ENCODE measurements at regions not wholly inside any gene's neighbourhood (a gene's known extent, or its start where the extent isn't known, plus 50 kb on each side); places are given as distances from the start of the nearest gene placed in this dataset.

DNA sequence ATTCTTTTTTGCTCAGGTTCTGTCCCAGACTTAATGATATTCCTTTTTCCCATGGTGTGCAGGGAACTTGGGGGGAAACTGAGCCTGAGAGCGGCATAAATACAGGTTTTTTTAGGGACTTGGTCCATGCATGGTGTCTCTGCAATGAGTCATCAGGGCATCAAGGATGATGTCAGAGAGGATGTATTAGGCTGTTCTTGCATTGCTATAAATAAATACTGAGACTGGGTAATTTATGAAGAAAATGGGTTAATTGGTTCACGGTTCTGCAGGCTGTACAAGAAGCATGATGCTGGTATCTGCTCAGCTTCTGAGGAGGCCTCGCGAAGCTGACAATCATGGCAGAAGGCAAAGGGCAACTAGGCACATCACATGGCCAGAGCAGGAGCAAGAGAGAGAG, 185.4 kb downstream of the RAB11FIP2 start:
- Histone ChIP-seq H3K27me3 (ENCODE audit: insufficient read depth, low read depth) (no peaks in the 10 kb centered on the region), H4K20me1 (ENCODE audit: insufficient read depth) (no peaks in the 10 kb centered on the region), H3K36me3 (ENCODE audit: insufficient read depth) (no peaks in the 10 kb centered on the region), H3K4me3 (IDR thresholded peaks at IDR 0.05; ENCODE audit: insufficient read depth, low read depth, low read length) (no peak overlapping the region), H3K9ac (no peak overlapping the region), H2AFZ (ENCODE audit: low read depth) (no peak overlapping the region), H3K4me1 (ENCODE audit: low read depth, poor library complexity, severe bottlenecking) (no peaks in the 10 kb centered on the region), H3K79me2 (ENCODE audit: insufficient read depth, low read depth) (no peaks in the 10 kb centered on the region), H3K4me2 (no peak overlapping the region), H3K27ac (no peak overlapping the region)
- TF ChIP-seq, protein P1, sequence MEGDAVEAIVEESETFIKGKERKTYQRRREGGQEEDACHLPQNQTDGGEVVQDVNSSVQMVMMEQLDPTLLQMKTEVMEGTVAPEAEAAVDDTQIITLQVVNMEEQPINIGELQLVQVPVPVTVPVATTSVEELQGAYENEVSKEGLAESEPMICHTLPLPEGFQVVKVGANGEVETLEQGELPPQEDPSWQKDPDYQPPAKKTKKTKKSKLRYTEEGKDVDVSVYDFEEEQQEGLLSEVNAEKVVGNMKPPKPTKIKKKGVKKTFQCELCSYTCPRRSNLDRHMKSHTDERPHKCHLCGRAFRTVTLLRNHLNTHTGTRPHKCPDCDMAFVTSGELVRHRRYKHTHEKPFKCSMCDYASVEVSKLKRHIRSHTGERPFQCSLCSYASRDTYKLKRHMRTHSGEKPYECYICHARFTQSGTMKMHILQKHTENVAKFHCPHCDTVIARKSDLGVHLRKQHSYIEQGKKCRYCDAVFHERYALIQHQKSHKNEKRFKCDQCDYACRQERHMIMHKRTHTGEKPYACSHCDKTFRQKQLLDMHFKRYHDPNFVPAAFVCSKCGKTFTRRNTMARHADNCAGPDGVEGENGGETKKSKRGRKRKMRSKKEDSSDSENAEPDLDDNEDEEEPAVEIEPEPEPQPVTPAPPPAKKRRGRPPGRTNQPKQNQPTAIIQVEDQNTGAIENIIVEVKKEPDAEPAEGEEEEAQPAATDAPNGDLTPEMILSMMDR (conservative IDR thresholded peaks at IDR 0.05; ENCODE audit: low read depth, low read length), result no peak

DNA sequence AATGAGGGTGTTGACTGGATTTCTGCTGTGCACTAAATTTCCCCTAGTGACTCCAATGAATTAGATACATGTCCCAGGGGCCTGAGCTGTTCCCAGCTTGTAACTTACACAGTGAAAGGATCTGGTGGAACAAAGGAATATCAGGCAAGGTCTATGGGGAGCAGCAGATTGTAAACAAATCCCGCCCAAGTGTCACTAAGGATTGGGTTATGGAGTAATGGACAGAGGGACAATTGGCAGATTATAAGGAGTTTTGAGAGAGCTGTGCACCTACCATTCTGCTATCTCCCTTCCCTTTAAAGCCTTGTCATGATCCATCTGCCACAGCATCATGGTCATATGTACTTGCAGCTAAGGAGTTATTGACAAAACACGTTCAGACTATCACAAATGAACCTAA, 183.0 kb downstream of the RAB11FIP2 start:
- Histone ChIP-seq H3K4me1 (ENCODE audit: low read depth, poor library complexity, severe bottlenecking) (no peaks in the 10 kb centered on the region), H3K27me3 (ENCODE audit: insufficient read depth, low read depth) (no peaks in the 10 kb centered on the region), H4K20me1 (ENCODE audit: insufficient read depth) (no peaks in the 10 kb centered on the region), H2AFZ (ENCODE audit: low read depth) (no peak overlapping the region), H3K9ac (no peak overlapping the region), H3K4me3 (IDR thresholded peaks at IDR 0.05; ENCODE audit: insufficient read depth, low read depth, low read length) (no peak overlapping the region), H3K27ac (no peak overlapping the region), H3K4me2 (no peak overlapping the region), H3K79me2 (ENCODE audit: insufficient read depth, low read depth) (no peaks in the 10 kb centered on the region), H3K36me3 (ENCODE audit: insufficient read depth) (no peaks in the 10 kb centered on the region)
- TF ChIP-seq, protein P1 (conservative IDR thresholded peaks at IDR 0.05; ENCODE audit: low read depth, low read length), result no peak

DNA sequence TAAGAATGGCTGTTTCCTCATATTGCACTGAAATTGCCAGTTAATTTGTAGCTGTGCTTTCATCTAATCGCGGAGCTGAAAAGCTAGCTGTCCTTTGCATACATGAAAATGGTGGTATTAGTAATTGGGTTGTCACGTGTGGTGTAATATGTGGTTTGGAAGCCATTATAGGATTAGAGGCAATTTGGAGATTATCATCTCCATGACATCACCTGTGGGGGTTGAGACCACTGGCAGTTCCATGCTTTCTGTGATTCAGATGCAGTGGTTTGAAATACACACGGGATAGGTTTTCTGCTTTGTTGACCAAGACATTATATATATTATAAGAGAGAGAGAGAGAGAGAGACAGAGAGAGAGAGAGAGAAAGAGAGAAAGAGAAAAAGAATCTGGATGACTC, 180.8 kb downstream of the RAB11FIP2 start:
- Histone ChIP-seq H3K79me2 (ENCODE audit: insufficient read depth, low read depth) (no peaks in the 10 kb centered on the region), H3K9ac (no peak overlapping the region), H3K27ac (no peak overlapping the region), H2AFZ (ENCODE audit: low read depth) (no peak overlapping the region), H3K27me3 (ENCODE audit: insufficient read depth, low read depth) (no peaks in the 10 kb centered on the region), H3K36me3 (ENCODE audit: insufficient read depth) (no peaks in the 10 kb centered on the region), H3K4me3 (IDR thresholded peaks at IDR 0.05; ENCODE audit: insufficient read depth, low read depth, low read length) (no peak overlapping the region), H3K4me2 (no peak overlapping the region), H3K4me1 (ENCODE audit: low read depth, poor library complexity, severe bottlenecking) (no peaks in the 10 kb centered on the region), H4K20me1 (ENCODE audit: insufficient read depth) (no peaks in the 10 kb centered on the region)
- TF ChIP-seq, protein P1 (conservative IDR thresholded peaks at IDR 0.05; ENCODE audit: low read depth, low read length), result no peak

DNA sequence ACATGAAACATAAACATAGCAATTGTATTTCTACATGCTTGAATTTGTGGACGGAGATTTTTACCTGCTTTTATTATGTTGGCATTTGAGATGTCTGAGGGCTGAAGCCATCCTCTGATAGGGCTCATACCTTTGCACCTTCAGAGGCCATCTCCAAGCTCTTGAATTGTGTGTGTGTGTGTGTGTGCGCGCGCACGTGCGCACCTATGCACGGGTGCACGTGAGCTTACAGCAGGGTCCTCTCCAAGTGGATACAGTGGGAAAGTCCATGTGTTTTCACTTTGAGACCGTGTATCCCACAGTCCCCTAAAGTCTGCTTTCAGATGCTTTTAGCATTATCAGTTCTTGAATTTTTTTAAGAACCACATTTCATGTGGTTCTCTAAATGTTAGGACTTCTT, 178.6 kb downstream of the RAB11FIP2 start:
- Histone ChIP-seq H4K20me1 (ENCODE audit: insufficient read depth) (no peaks in the 10 kb centered on the region), H3K27me3 (ENCODE audit: insufficient read depth, low read depth) (no peaks in the 10 kb centered on the region), H3K36me3 (ENCODE audit: insufficient read depth) (no peaks in the 10 kb centered on the region), H3K9ac (no peak overlapping the region), H3K4me1 (ENCODE audit: low read depth, poor library complexity, severe bottlenecking) (no peaks in the 10 kb centered on the region), H2AFZ (ENCODE audit: low read depth) (no peak overlapping the region), H3K27ac (no peak overlapping the region), H3K4me2 (no peak overlapping the region), H3K4me3 (IDR thresholded peaks at IDR 0.05; ENCODE audit: insufficient read depth, low read depth, low read length) (no peak overlapping the region), H3K79me2 (ENCODE audit: insufficient read depth, low read depth) (no peaks in the 10 kb centered on the region)
- TF ChIP-seq, protein P1 (conservative IDR thresholded peaks at IDR 0.05; ENCODE audit: low read depth, low read length), result no peak

DNA sequence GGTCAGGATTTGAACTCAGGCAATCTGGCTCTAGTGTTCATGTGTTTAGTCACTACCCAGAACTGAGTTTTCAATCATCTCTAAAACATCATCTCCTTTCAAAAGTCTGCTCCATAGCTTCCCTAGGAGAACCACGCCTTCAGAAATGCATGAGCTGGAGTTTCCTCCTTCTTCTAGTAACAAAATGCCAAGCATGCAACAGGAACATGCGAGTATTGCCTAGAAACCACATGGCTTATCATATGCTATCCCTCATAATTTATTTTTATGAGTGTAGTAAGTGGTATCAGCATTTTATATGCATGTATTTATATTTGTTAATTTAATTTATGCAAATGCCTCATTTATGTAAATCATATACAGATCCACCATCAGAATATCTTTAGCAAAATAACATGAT, 170.9 kb downstream of the RAB11FIP2 start:
- TF ChIP-seq, protein P1 (conservative IDR thresholded peaks at IDR 0.05; ENCODE audit: low read depth, low read length), result no peak
- Histone ChIP-seq H3K27me3 (ENCODE audit: insufficient read depth, low read depth) (no peaks in the 10 kb centered on the region), H3K4me2 (no peak overlapping the region), H4K20me1 (ENCODE audit: insufficient read depth) (no peaks in the 10 kb centered on the region), H3K9ac (no peak overlapping the region), H3K27ac (no peak overlapping the region), H3K4me3 (IDR thresholded peaks at IDR 0.05; ENCODE audit: insufficient read depth, low read depth, low read length) (no peak overlapping the region), H3K79me2 (ENCODE audit: insufficient read depth, low read depth) (no peaks in the 10 kb centered on the region), H2AFZ (ENCODE audit: low read depth) (no peak overlapping the region), H3K36me3 (ENCODE audit: insufficient read depth) (no peaks in the 10 kb centered on the region), H3K4me1 (ENCODE audit: low read depth, poor library complexity, severe bottlenecking) (no peaks in the 10 kb centered on the region)

Measured in KMS-11 (cell line).